HCT116 (cell line): ENCODE measurements at regions not wholly inside any gene's neighbourhood (a gene's known extent, or its start where the extent isn't known, plus 50 kb on each side); places are given as distances from the start of the nearest gene placed in this dataset.

Experiments
- ATAC-seq: fragments of 200-7000 bp; cut with Tn5 transposase; 2 replicates; pipeline ENCODE4 v1.9.1; 2020; ENCODE audit warnings: mild to moderate bottlenecking, moderate library complexity
- BruUV-seq: library from RNA; stranded (reverse); fragments of 400-500 nt; replicated peaks from 2 replicates; lab custom pipeline; 2021; lab: Mats Ljungman, UMichigan
- CTCF ChIA-PET: fragments of 300-600 bp; sonication (Branson Sonifier 250); formaldehyde crosslinking; loops from one replicate; lab custom pipeline; 2021; ENCODE audit warnings: antibody characterized with exemption; lab: Charles Lee
- POLR2A ChIA-PET: fragments of 300-600, 350-600 bp; sonication (Branson Sonifier 250); formaldehyde crosslinking; loops from one replicate; lab custom pipeline; 2021; ENCODE audit warnings: antibody characterized with exemption; lab: Charles Lee
- RAD21 ChIA-PET, 2 experiments: fragments of 300-600 bp; sonication (Branson Sonifier 250); formaldehyde crosslinking; loops; one replicate each; lab custom pipeline; 2023; ENCODE audit warnings: low total read pairs in 2 of 2; ENCODE audit not compliant: uncharacterized antibody in 2 of 2, unreplicated experiment in 2 of 2, low non-redundant PET in 1 of 2; lab: Charles Lee
- DNase-seq: peaks from one replicate; pipeline ENCODE4 v3.0.0-alpha.2; 2010; ENCODE audit warnings: low read depth, low spot score
- H2AFZ ChIP-seq: fragments of 200-600 bp; shearing (Covaris generic), sonication (generic); 2 replicates; pipeline ENCODE4 v1.6.1; 2017; ENCODE audit warnings: low read depth, mixed run types, mixed read lengths, antibody characterized with exemption, low read length; ENCODE audit not compliant: poor library complexity, severe bottlenecking
- H3K27ac ChIP-seq: 2 replicates; pipeline ENCODE4 v1.5.1; 2012; ENCODE audit warnings: low read depth, low read length
- H3K27me3 ChIP-seq: fragments of 200-600 bp; sonication (generic); 2 replicates; pipeline ENCODE4 v1.6.1; 2016; ENCODE audit warnings: mixed run types, low read length, mixed read lengths; ENCODE audit not compliant: insufficient read depth
- H3K36me3 ChIP-seq, 2 experiments: fragments of 200-500 bp in 1 of 2; fragments of 200-600 bp in 1 of 2; sonication (Bioruptor generic) in 1 of 2; sonication (generic) in 1 of 2; 2 replicates each; pipeline versions ENCODE4 v1.5.1 to v1.6.1; 2014 to 2016; ENCODE audit warnings: low read length in 2 of 2, inconsistent platforms in 1 of 2, mixed read lengths in 1 of 2, mixed run types in 1 of 2; ENCODE audit not compliant: insufficient read depth in 2 of 2, control insufficient read depth in 1 of 2
- H3K4me1 ChIP-seq, 2 experiments: fragments of 200-600 bp in 1 of 2; sonication (generic) in 1 of 2; 2 replicates each; pipeline versions ENCODE4 v1.5.1 to v1.6.1; 2012 to 2017; ENCODE audit warnings: low read length in 2 of 2, inconsistent platforms in 1 of 2, mild to moderate bottlenecking in 1 of 2, mixed read lengths in 1 of 2, mixed run types in 1 of 2, moderate library complexity in 1 of 2; ENCODE audit not compliant: insufficient read depth in 2 of 2, control insufficient read depth in 1 of 2
- H3K4me2 ChIP-seq: fragments of 200-600 bp; sonication (generic); 2 replicates; pipeline ENCODE4 v1.6.1; 2017; ENCODE audit warnings: mixed run types, low read length, mixed read lengths
- H3K4me3 ChIP-seq, 2 experiments: fragments of 200-600 bp in 1 of 2; sonication (generic) in 1 of 2; replicated peaks in 1 of 2; 2 replicates each; pipeline ENCODE4 v1.5.1; 2011 to 2016; ENCODE audit warnings: low read length in 2 of 2, control low read depth in 1 of 2, low read depth in 1 of 2, mild to moderate bottlenecking in 1 of 2, mixed read lengths in 1 of 2, mixed run types in 1 of 2
- H3K79me2 ChIP-seq: fragments of 200-600 bp; sonication (generic); 2 replicates; pipeline ENCODE4 v1.6.1; 2017; ENCODE audit warnings: mild to moderate bottlenecking, mixed run types, low read length, moderate library complexity, mixed read lengths; ENCODE audit not compliant: insufficient read depth
- H3K9ac ChIP-seq: fragments of 200-600 bp; sonication (generic); 2 replicates; pipeline ENCODE4 v1.6.1; 2016; ENCODE audit warnings: low read length, mixed read lengths
- H3K9me2 ChIP-seq: fragments of 200-600 bp; sonication (generic), shearing (Covaris generic); 2 replicates; pipeline ENCODE4 v1.6.1; 2017; ENCODE audit warnings: mixed run types, mild to moderate bottlenecking, moderate library complexity; ENCODE audit not compliant: insufficient read depth
- H3K9me3 ChIP-seq, 2 experiments: fragments of 200-500 bp in 1 of 2; fragments of 200-600 bp in 1 of 2; sonication (Bioruptor generic) in 1 of 2; sonication (generic) in 1 of 2; 2 replicates each; pipeline ENCODE4 v1.6.1; 2014 to 2017; ENCODE audit warnings: low read length in 2 of 2, mixed read lengths in 2 of 2, inconsistent platforms in 1 of 2, low read depth in 1 of 2, mild to moderate bottlenecking in 1 of 2, mixed run types in 1 of 2, moderate library complexity in 1 of 2; ENCODE audit not compliant: control insufficient read depth in 1 of 2, insufficient read depth in 1 of 2
- H4K20me1 ChIP-seq: fragments of 200-600 bp; sonication (generic), shearing (Covaris generic); 2 replicates; pipeline ENCODE4 v1.6.1; 2017; ENCODE audit warnings: mixed run types, mild to moderate bottlenecking, moderate library complexity; ENCODE audit not compliant: insufficient read depth
- CBX3 ChIP-seq: IDR thresholded peaks from 2 replicates; pipeline ENCODE4 v1.6.1; 2012; ENCODE audit warnings: low read depth
- CEBPB ChIP-seq: IDR thresholded peaks from 2 replicates; pipeline ENCODE4 v1.6.1; 2012; ENCODE audit warnings: low read depth
- ELF1 ChIP-seq: IDR thresholded peaks from 2 replicates; pipeline ENCODE4 v1.6.1; 2012; ENCODE audit warnings: low read depth, borderline replicate concordance
- EZH2 ChIP-seq: fragments of 200-600 bp; sonication (generic); IDR thresholded peaks from 2 replicates; pipeline ENCODE4 v1.6.1; 2017; ENCODE audit warnings: antibody characterized with exemption, mixed run types
- EZH2phosphoT487 ChIP-seq: fragments of 200-600 bp; IDR thresholded peaks from 2 replicates; pipeline ENCODE4 v1.6.1; 2018; ENCODE audit warnings: antibody characterized with exemption, borderline replicate concordance
- FOSL1 ChIP-seq: IDR thresholded peaks from 2 replicates; pipeline ENCODE4 v1.6.1; 2012; ENCODE audit warnings: low read depth
- POLR2A ChIP-seq: IDR thresholded peaks from 2 replicates; pipeline ENCODE4 v1.7.0; 2011; ENCODE audit warnings: borderline replicate concordance; ENCODE audit not compliant: insufficient read depth, insufficient read length; ENCODE audit errors: extremely low read depth
- POLR2AphosphoS5 ChIP-seq: IDR thresholded peaks from 2 replicates; pipeline ENCODE4 v1.6.1; 2011; ENCODE audit warnings: mild to moderate bottlenecking, low read depth, low read length, moderate library complexity
- RAD21 ChIP-seq: IDR thresholded peaks from 2 replicates; pipeline ENCODE4 v1.6.1; 2012; ENCODE audit warnings: low read depth, mild to moderate bottlenecking
- SIN3A ChIP-seq: IDR thresholded peaks from 2 replicates; pipeline ENCODE4 v1.6.1; 2012; ENCODE audit warnings: low read depth
- SP1 ChIP-seq: IDR thresholded peaks from 2 replicates; pipeline ENCODE4 v1.6.1; 2012; ENCODE audit warnings: low read depth
- SRF ChIP-seq: IDR thresholded peaks from 2 replicates; pipeline ENCODE4 v1.6.1; 2012; ENCODE audit warnings: low read depth
- YY1 ChIP-seq: IDR thresholded peaks from 2 replicates; pipeline ENCODE4 v1.6.1; 2011; ENCODE audit warnings: low read length, low read depth, moderate library complexity, mild to moderate bottlenecking; ENCODE audit not compliant: insufficient replicate concordance; ENCODE audit errors: extremely low read depth
- ZFX ChIP-seq: fragments of 450-650 bp; IDR thresholded peaks from 2 replicates; pipeline ENCODE4 v1.6.1; 2017
- ZNF274 ChIP-seq: fragments of 200-500 bp; sonication (Bioruptor generic); IDR thresholded peaks from 2 replicates; pipeline ENCODE4 v1.6.1; 2014; ENCODE audit warnings: mild to moderate bottlenecking, low read depth, low read length, inconsistent platforms
- intact Hi-C: fragments of 100-400 bp; cut with micrococcal nuclease; formaldehyde crosslinking; loops from 2 replicates; pipeline ENCODE4 v1.10.0; 2022
- TF ChIP-seq, protein P1 (sequence below), 3 experiments: fragments of 200-600 bp in 1 of 3; sonication (generic) in 1 of 3; IDR thresholded peaks in 2 of 3; conservative IDR thresholded peaks in 1 of 3; 2 replicates each; pipeline ENCODE4 v1.5.1; 2012 to 2017; ENCODE audit warnings: low read depth in 2 of 3, low read length in 2 of 3, antibody characterized with exemption in 1 of 3, borderline replicate concordance in 1 of 3, control low read depth in 1 of 3, mild to moderate bottlenecking in 1 of 3, mixed read lengths in 1 of 3, mixed run types in 1 of 3, moderate library complexity in 1 of 3; ENCODE audit not compliant: insufficient read depth in 1 of 3
- TF ChIP-seq, protein P2 (sequence below): IDR thresholded peaks from 2 replicates; pipeline ENCODE4 v1.6.1; 2012; ENCODE audit warnings: low read depth

DNA sequence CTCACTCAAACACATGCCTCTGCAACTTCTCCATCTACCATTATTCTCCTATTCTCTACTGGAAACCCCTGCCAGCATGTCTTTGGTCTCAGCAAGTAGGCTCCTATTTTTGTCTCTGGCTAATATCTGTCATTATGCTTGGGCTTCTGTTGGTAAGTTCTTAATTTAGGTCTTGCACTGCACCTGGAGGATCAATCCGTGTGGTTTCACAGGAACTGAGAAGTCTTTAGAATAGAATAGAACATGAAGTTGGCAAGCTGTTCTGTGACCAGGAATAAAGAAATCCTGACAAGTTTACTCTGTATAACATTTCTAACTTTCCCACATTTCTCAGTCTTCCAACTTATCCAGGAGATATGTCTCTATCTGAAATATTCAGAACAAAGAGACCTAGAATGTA is 219.5 kb upstream of the GYPC start:
- no peaks in the 10 kb centered on the region for H3K36me3 ChIP-seq
- no peak overlapping the region for H3K9ac ChIP-seq
- H2AFZ ChIP-seq = no peak overlapping the region
- POLR2A ChIA-PET = no interaction called here
- peaks cover 2 to 3% of the 10 kb centered on the region in 2 experiments; a peak in 2 of 4 replicates for H3K9me3 ChIP-seq
- no peaks in the 10 kb centered on the region for H3K79me2 ChIP-seq
- TF ChIP-seq CBX3 (no peak), EZH2 (no peak), POLR2A (no peak), SP1 (no peak), FOSL1 (no peak)
- ATAC-seq (no peak), DNase-seq (no peak)
- H3K4me1 ChIP-seq = no peaks in the 10 kb centered on the region
- H3K4me2 ChIP-seq = no peak overlapping the region
- H3K27ac ChIP-seq = no peak overlapping the region
- no peaks in the 10 kb centered on the region for H3K9me2 ChIP-seq
- no peaks in the 10 kb centered on the region for H3K27me3 ChIP-seq
- intact Hi-C loops = no loop called here
- CTCF ChIA-PET = no interaction called here
- H3K4me3 ChIP-seq = no peak overlapping the region
- RAD21 ChIA-PET = no interaction called here
- no peaks in the 10 kb centered on the region for H4K20me1 ChIP-seq
- no TSS peak for BruUV-seq

DNA sequence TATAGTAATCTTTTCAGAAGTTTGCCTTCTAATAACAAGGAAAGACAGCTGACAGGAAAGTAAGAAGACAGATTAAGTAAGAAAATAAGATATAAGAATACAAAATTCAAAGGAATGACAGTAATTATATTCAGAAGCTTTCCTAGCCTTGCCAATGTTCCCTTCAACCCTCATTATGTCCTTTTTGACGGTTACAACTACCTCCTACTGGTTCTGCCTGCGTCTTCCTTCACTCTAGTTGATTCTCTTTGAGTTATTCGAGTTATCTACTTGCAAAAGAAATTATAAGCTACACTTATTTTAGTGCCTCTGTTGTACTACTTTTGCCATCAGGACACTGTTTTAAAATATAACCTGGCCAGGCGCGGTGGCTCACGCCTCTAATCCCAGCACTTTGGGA is 218.9 kb upstream of the GYPC start:
- no peak overlapping the region for H3K4me3 ChIP-seq
- ChIA-PET POLR2A (no interaction called here), RAD21 (no interaction called here), CTCF (no interaction called here)
- H3K4me1 ChIP-seq = no peaks in the 10 kb centered on the region
- H3K9me2 ChIP-seq = no peaks in the 10 kb centered on the region
- no peak overlapping the region for H3K27ac ChIP-seq
- H2AFZ ChIP-seq = no peak overlapping the region
- no peak for TF ChIP-seq CBX3
- TF ChIP-seq, protein P1, sequence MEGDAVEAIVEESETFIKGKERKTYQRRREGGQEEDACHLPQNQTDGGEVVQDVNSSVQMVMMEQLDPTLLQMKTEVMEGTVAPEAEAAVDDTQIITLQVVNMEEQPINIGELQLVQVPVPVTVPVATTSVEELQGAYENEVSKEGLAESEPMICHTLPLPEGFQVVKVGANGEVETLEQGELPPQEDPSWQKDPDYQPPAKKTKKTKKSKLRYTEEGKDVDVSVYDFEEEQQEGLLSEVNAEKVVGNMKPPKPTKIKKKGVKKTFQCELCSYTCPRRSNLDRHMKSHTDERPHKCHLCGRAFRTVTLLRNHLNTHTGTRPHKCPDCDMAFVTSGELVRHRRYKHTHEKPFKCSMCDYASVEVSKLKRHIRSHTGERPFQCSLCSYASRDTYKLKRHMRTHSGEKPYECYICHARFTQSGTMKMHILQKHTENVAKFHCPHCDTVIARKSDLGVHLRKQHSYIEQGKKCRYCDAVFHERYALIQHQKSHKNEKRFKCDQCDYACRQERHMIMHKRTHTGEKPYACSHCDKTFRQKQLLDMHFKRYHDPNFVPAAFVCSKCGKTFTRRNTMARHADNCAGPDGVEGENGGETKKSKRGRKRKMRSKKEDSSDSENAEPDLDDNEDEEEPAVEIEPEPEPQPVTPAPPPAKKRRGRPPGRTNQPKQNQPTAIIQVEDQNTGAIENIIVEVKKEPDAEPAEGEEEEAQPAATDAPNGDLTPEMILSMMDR (IDR thresholded peaks at IDR 0.05 in 2 of 3, conservative IDR thresholded peaks at IDR 0.05 in 1 of 3; ENCODE audit: borderline replicate concordance in 1 of 3, insufficient read depth in 1 of 3, low read depth in 2 of 3, low read length in 2 of 3) = no peak
- TF ChIP-seq YY1 = no peak
- TF ChIP-seq POLR2A = no peak
- no peak for TF ChIP-seq CEBPB
- TF ChIP-seq, protein P2, sequence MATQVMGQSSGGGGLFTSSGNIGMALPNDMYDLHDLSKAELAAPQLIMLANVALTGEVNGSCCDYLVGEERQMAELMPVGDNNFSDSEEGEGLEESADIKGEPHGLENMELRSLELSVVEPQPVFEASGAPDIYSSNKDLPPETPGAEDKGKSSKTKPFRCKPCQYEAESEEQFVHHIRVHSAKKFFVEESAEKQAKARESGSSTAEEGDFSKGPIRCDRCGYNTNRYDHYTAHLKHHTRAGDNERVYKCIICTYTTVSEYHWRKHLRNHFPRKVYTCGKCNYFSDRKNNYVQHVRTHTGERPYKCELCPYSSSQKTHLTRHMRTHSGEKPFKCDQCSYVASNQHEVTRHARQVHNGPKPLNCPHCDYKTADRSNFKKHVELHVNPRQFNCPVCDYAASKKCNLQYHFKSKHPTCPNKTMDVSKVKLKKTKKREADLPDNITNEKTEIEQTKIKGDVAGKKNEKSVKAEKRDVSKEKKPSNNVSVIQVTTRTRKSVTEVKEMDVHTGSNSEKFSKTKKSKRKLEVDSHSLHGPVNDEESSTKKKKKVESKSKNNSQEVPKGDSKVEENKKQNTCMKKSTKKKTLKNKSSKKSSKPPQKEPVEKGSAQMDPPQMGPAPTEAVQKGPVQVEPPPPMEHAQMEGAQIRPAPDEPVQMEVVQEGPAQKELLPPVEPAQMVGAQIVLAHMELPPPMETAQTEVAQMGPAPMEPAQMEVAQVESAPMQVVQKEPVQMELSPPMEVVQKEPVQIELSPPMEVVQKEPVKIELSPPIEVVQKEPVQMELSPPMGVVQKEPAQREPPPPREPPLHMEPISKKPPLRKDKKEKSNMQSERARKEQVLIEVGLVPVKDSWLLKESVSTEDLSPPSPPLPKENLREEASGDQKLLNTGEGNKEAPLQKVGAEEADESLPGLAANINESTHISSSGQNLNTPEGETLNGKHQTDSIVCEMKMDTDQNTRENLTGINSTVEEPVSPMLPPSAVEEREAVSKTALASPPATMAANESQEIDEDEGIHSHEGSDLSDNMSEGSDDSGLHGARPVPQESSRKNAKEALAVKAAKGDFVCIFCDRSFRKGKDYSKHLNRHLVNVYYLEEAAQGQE = no peak
- TF ChIP-seq ZFX = no peak
- no peak for TF ChIP-seq SP1
- no peak for TF ChIP-seq POLR2AphosphoS5
- no peak for TF ChIP-seq SIN3A
- no peak for TF ChIP-seq ELF1
- no peak for TF ChIP-seq SRF
- TF ChIP-seq ZNF274 = no peak
- TF ChIP-seq RAD21 = no peak
- TF ChIP-seq EZH2phosphoT487 = no peak
- intact Hi-C loops = no loop called here
- H3K36me3 ChIP-seq = no peaks in the 10 kb centered on the region
- no peaks in the 10 kb centered on the region for H4K20me1 ChIP-seq
- H3K9me3 ChIP-seq = peaks cover 2 to 3% of the 10 kb centered on the region in 2 experiments; a peak in 2 of 4 replicates
- no TSS peak for BruUV-seq
- H3K9ac ChIP-seq = no peak overlapping the region
- ATAC-seq (no peak), DNase-seq (no peak)
- no peaks in the 10 kb centered on the region for H3K27me3 ChIP-seq
- H3K79me2 ChIP-seq = no peaks in the 10 kb centered on the region
- H3K4me2 ChIP-seq = no peak overlapping the region
